IMR-90 (cell line): ENCODE measurements at regions not wholly inside any gene's neighbourhood (a gene's known extent, or its start where the extent isn't known, plus 50 kb on each side); places are given as distances from the start of the nearest gene placed in this dataset.

ENCODE experiments used
- ATAC-seq: fragments of 200-7000 bp; cut with Tn5 transposase; 2 replicates; pipeline ENCODE4 v1.9.1; 2020; ENCODE audit warnings: low read depth, mild to moderate bottlenecking, moderate library complexity
- BruUV-seq: library from RNA; stranded (reverse); fragments of 400-500 nt; replicated peaks from 2 replicates; lab custom pipeline; 2021; lab: Mats Ljungman, UMichigan
- CTCF ChIA-PET: fragments of 300-600 bp; formaldehyde crosslinking; extraction: SDS; loops from one replicate; lab custom pipeline; 2021; ENCODE audit warnings: antibody characterized with exemption; lab: Yijun Ruan, JAX
- POLR2A ChIA-PET: fragments of 300-600 bp; sonication (Branson Sonifier 250); formaldehyde crosslinking; loops from one replicate; lab custom pipeline; 2022; ENCODE audit warnings: antibody characterized with exemption; ENCODE audit not compliant: unreplicated experiment; lab: Charles Lee
- DNase-seq: peaks from one replicate; pipeline ENCODE4 v3.0.0; 2013
- H2AFZ ChIP-seq: replicated peaks from 2 replicates; pipeline ENCODE3; 2013; ENCODE audit warnings: low read length, mild to moderate bottlenecking; ENCODE audit not compliant: poor library complexity
- H2AK5ac ChIP-seq: 2 replicates; pipeline ENCODE4 v1.6.1; 2013; ENCODE audit warnings: low read depth, low read length, inconsistent platforms
- H2AK9ac ChIP-seq: replicated peaks from 2 replicates; pipeline ENCODE3; 2013; ENCODE audit warnings: mild to moderate bottlenecking, low read depth, low read length, moderate library complexity; ENCODE audit not compliant: poor library complexity
- H2BK120ac ChIP-seq: 2 replicates; pipeline ENCODE4 v1.6.1; 2013; ENCODE audit warnings: low read depth, low read length, inconsistent platforms
- H2BK15ac ChIP-seq: 3 replicates; pipeline ENCODE4 v1.6.1; 2013; ENCODE audit warnings: low read depth, low read length, inconsistent platforms
- H2BK20ac ChIP-seq: 2 replicates; pipeline ENCODE4 v1.6.1; 2013; ENCODE audit warnings: low read depth, mild to moderate bottlenecking, inconsistent platforms, low read length, moderate library complexity
- H2BK5ac ChIP-seq: 2 replicates; pipeline ENCODE4 v1.6.1; 2013; ENCODE audit warnings: mild to moderate bottlenecking, low read depth, low read length, inconsistent platforms; ENCODE audit not compliant: poor library complexity, severe bottlenecking
- H3K14ac ChIP-seq: replicated peaks from 2 replicates; pipeline ENCODE4 v1.6.1; 2013; ENCODE audit warnings: low read depth, low read length, inconsistent platforms
- H3K18ac ChIP-seq: 2 replicates; pipeline ENCODE4 v1.6.1; 2013; ENCODE audit warnings: low read depth, low read length, control low read depth
- H3K23ac ChIP-seq: 2 replicates; pipeline ENCODE4 v1.6.1; 2013; ENCODE audit warnings: low read depth, low read length, inconsistent platforms
- H3K27ac ChIP-seq: 2 replicates; pipeline ENCODE4 v1.5.1; 2013; ENCODE audit warnings: mild to moderate bottlenecking, control low read depth, low read length; ENCODE audit not compliant: insufficient read depth
- H3K27me3 ChIP-seq: 2 replicates; pipeline ENCODE4 v1.6.1; 2013; ENCODE audit warnings: low read length; ENCODE audit not compliant: control insufficient read depth, insufficient read depth
- H3K36me3 ChIP-seq: 2 replicates; pipeline ENCODE4 v1.6.1; 2013; ENCODE audit warnings: low read length, mixed read lengths; ENCODE audit not compliant: control insufficient read depth, insufficient read depth
- H3K4ac ChIP-seq: 2 replicates; pipeline ENCODE4 v1.6.1; 2013; ENCODE audit warnings: low read depth, low read length, inconsistent platforms
- H3K4me1 ChIP-seq: 2 replicates; pipeline ENCODE4 v1.6.1; 2013; ENCODE audit warnings: low read length, mixed read lengths; ENCODE audit not compliant: control insufficient read depth, insufficient read depth
- H3K4me2 ChIP-seq: 2 replicates; pipeline ENCODE4 v1.6.1; 2013; ENCODE audit warnings: low read depth, mild to moderate bottlenecking, control low read depth, low read length, moderate library complexity
- H3K4me3 ChIP-seq: 2 replicates; pipeline ENCODE4 v1.5.1; 2013; ENCODE audit warnings: low read depth, mild to moderate bottlenecking, control low read depth, low read length, moderate library complexity; ENCODE audit not compliant: insufficient read depth
- H3K56ac ChIP-seq: 2 replicates; pipeline ENCODE4 v1.6.1; 2013; ENCODE audit warnings: low read length, inconsistent platforms; ENCODE audit not compliant: insufficient read depth; ENCODE audit errors: extremely low read depth
- H3K79me1 ChIP-seq, 2 experiments: 2 replicates each; pipeline ENCODE4 v1.6.1; 2013; ENCODE audit warnings: low read length in 2 of 2, inconsistent platforms in 1 of 2, low read depth in 1 of 2
- H3K9ac ChIP-seq: 2 replicates; pipeline ENCODE4 v1.6.1; 2013; ENCODE audit warnings: low read depth, low read length, control low read depth
- H3K9me1 ChIP-seq: 2 replicates; pipeline ENCODE4 v1.6.1; 2013; ENCODE audit warnings: low read length, inconsistent platforms; ENCODE audit not compliant: insufficient read depth
- H3K9me3 ChIP-seq: 2 replicates; pipeline ENCODE4 v1.6.1; 2013; ENCODE audit warnings: low read length; ENCODE audit not compliant: control insufficient read depth, insufficient read depth
- H4K20me1 ChIP-seq: 2 replicates; pipeline ENCODE4 v1.6.1; 2013; ENCODE audit warnings: low read length, inconsistent platforms; ENCODE audit not compliant: insufficient read depth
- H4K5ac ChIP-seq: 2 replicates; pipeline ENCODE4 v1.6.1; 2013; ENCODE audit warnings: mild to moderate bottlenecking, low read depth, low read length, control low read depth
- H4K8ac ChIP-seq, 2 experiments: 2 replicates each; pipeline ENCODE4 v1.6.1; 2013; ENCODE audit warnings: low read depth in 2 of 2, low read length in 2 of 2, control low read depth in 1 of 2, inconsistent platforms in 1 of 2
- H4K91ac ChIP-seq: 2 replicates; pipeline ENCODE4 v1.6.1; 2013; ENCODE audit warnings: low read depth, low read length, inconsistent platforms; ENCODE audit not compliant: insufficient read depth
- POLR2A ChIP-seq: IDR thresholded peaks from 2 replicates; pipeline ENCODE4 v1.6.1; 2012; ENCODE audit warnings: mild to moderate bottlenecking, low read depth, low read length
- WGBS, 2 experiments: methylation state at CpG; one replicate each; pipeline versions ENCODE4 v1.1.5 to v1.1.7; 2013; ENCODE audit warnings: missing lambda C conversion rate in 2 of 2; ENCODE audit not compliant: insufficient read length in 1 of 2; ENCODE audit errors: extremely low coverage in 2 of 2; 5-methylcytosine and 5-hydroxymethylcytosine counted together
- dilution Hi-C: fragments of 300-500 bp; cut with HindIII; formaldehyde crosslinking; loops from one replicate; pipeline ENCODE4 v1.14.3; 2018; ENCODE audit warnings: low sequenced_read_pairs; ENCODE audit not compliant: unreplicated experiment
- in situ Hi-C: fragments of 300-500 bp; cut with MboI; formaldehyde crosslinking; loops from 3 replicates; pipeline ENCODE4 v1.14.3; 2019; ENCODE audit warnings: low sequenced_read_pairs, inconsistent platforms, mixed read lengths
- intact Hi-C: fragments of 100-400 bp; cut with micrococcal nuclease; formaldehyde crosslinking; loops from 2 replicates; pipeline ENCODE4 v1.10.0; 2022

DNA sequence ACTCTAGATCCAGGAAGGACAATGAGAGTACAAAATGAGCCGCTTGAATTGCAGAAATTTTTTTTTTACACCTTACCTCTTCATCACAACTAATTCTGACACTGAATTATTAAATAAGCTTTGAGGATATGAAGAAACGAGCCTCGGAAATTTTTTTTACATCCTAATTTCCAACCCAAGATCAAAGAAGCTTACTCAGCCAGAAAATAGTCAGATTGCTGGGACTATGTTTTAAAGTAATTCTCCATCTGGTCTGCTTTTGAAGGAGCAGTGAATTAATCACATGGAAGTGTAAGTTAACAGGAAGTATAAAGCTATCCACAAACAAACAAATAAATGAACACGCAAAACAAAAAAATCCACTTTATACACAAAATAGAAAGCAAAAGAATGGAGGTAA, 437.0 kb upstream of the KCNMB2 start:
- Histone ChIP-seq H4K8ac (no peak overlapping the region), H2BK15ac (no peak overlapping the region), H2BK20ac (no peak overlapping the region), H3K27ac (no peak overlapping the region), H2BK120ac (no peak overlapping the region), H3K79me1 (no peaks in the 10 kb centered on the region), H3K4me1 (no peaks in the 10 kb centered on the region), H3K18ac (no peak overlapping the region), H3K27me3 (no peaks in the 10 kb centered on the region), H3K4me3 (no peak overlapping the region), H3K9ac (no peak overlapping the region), H3K9me1 (no peaks in the 10 kb centered on the region), H2BK5ac (no peak overlapping the region), H3K9me3 (no peaks in the 10 kb centered on the region), H2AK9ac (no peak overlapping the region), H4K5ac (no peak overlapping the region), H3K4ac (no peak overlapping the region), H4K91ac (no peak overlapping the region), H4K20me1 (no peaks in the 10 kb centered on the region), H3K56ac (no peak overlapping the region), H3K4me2 (no peak overlapping the region), H3K36me3 (no peaks in the 10 kb centered on the region), H3K23ac (no peak overlapping the region), H2AK5ac (no peak overlapping the region), H3K14ac (no peak overlapping the region), H2AFZ (no peak overlapping the region)
- in situ Hi-C loops, result no loop called here
- WGBS, 2 experiments, result no CpG with 5 or more reads among the region's 4 CpGs
- DNase-seq (no peak), ATAC-seq (no peak)
- BruUV-seq, result no TSS peak
- ChIA-PET POLR2A (no interaction called here), CTCF (interaction anchor here (0.8 kb wide), 1 partner anchor 9 kb away, joined by 3 read pairs; no protein-coding TSS in a partner anchor)
- dilution Hi-C loops, result no loop called here
- no peak for TF ChIP-seq POLR2A
- intact Hi-C loops, result no loop called here
